Prostate gland (tissue), 2 donors: ENCODE measurements at regions not wholly inside any gene's neighbourhood (a gene's known extent, or its start where the extent isn't known, plus 50 kb on each side); places are given as distances from the start of the nearest gene placed in this dataset.

Source experiments
- CTCF ChIP-seq, 4 experiments: fragments of 200-600 bp in 2 of 4; fragments of 450-650 bp in 2 of 4; sonication (generic) in 2 of 4; IDR thresholded peaks; 1 replicate in 3 of 4; 2 replicates in 1 of 4; pipeline ENCODE4 v1.5.1; 2016 to 2019; ENCODE audit warnings: antibody characterized with exemption in 4 of 4, mild to moderate bottlenecking in 2 of 4, moderate library complexity in 2 of 4
- POLR2A ChIP-seq: fragments of 450-650 bp; IDR thresholded peaks from one replicate; pipeline ENCODE4 v1.6.1; 2016; ENCODE audit warnings: antibody characterized with exemption, mild to moderate bottlenecking

- TF ChIP-seq CTCF (IDR thresholded peaks at IDR 0.05) (no peak), POLR2A (no peak)
Measured at GRCh38 chr1:118698911-118699310, 289.2 kb downstream of the TBX15 start.
